IMR-90 (cell line): ENCODE measurements at regions not wholly inside any gene's neighbourhood (a gene's known extent, or its start where the extent isn't known, plus 50 kb on each side); places are given as distances from the start of the nearest gene placed in this dataset.
A peak's percentile ranks its signal among the peaks of the same experiment; 100 is the strongest.

ENCODE experiments used
- ATAC-seq: fragments of 200-7000 bp; cut with Tn5 transposase; 2 replicates; pipeline ENCODE4 v1.9.1; 2020; ENCODE audit warnings: low read depth, mild to moderate bottlenecking, moderate library complexity
- BruUV-seq: library from RNA; stranded (reverse); fragments of 400-500 nt; replicated peaks from 2 replicates; lab custom pipeline; 2021; lab: Mats Ljungman, UMichigan
- CTCF ChIA-PET: fragments of 300-600 bp; formaldehyde crosslinking; extraction: SDS; loops from one replicate; lab custom pipeline; 2021; ENCODE audit warnings: antibody characterized with exemption; lab: Yijun Ruan, JAX
- POLR2A ChIA-PET: fragments of 300-600 bp; sonication (Branson Sonifier 250); formaldehyde crosslinking; loops from one replicate; lab custom pipeline; 2022; ENCODE audit warnings: antibody characterized with exemption; ENCODE audit not compliant: unreplicated experiment; lab: Charles Lee
- DNase-seq: peaks from one replicate; pipeline ENCODE4 v3.0.0; 2013
- H2AFZ ChIP-seq: replicated peaks from 2 replicates; pipeline ENCODE3; 2013; ENCODE audit warnings: low read length, mild to moderate bottlenecking; ENCODE audit not compliant: poor library complexity
- H2AK5ac ChIP-seq: 2 replicates; pipeline ENCODE4 v1.6.1; 2013; ENCODE audit warnings: low read depth, low read length, inconsistent platforms
- H2AK9ac ChIP-seq: replicated peaks from 2 replicates; pipeline ENCODE3; 2013; ENCODE audit warnings: mild to moderate bottlenecking, low read depth, low read length, moderate library complexity; ENCODE audit not compliant: poor library complexity
- H2BK120ac ChIP-seq: 2 replicates; pipeline ENCODE4 v1.6.1; 2013; ENCODE audit warnings: low read depth, low read length, inconsistent platforms
- H2BK15ac ChIP-seq: 3 replicates; pipeline ENCODE4 v1.6.1; 2013; ENCODE audit warnings: low read depth, low read length, inconsistent platforms
- H2BK20ac ChIP-seq: 2 replicates; pipeline ENCODE4 v1.6.1; 2013; ENCODE audit warnings: low read depth, mild to moderate bottlenecking, inconsistent platforms, low read length, moderate library complexity
- H2BK5ac ChIP-seq: 2 replicates; pipeline ENCODE4 v1.6.1; 2013; ENCODE audit warnings: mild to moderate bottlenecking, low read depth, low read length, inconsistent platforms; ENCODE audit not compliant: poor library complexity, severe bottlenecking
- H3K14ac ChIP-seq: replicated peaks from 2 replicates; pipeline ENCODE4 v1.6.1; 2013; ENCODE audit warnings: low read depth, low read length, inconsistent platforms
- H3K18ac ChIP-seq: 2 replicates; pipeline ENCODE4 v1.6.1; 2013; ENCODE audit warnings: low read depth, low read length, control low read depth
- H3K23ac ChIP-seq: 2 replicates; pipeline ENCODE4 v1.6.1; 2013; ENCODE audit warnings: low read depth, low read length, inconsistent platforms
- H3K27ac ChIP-seq: 2 replicates; pipeline ENCODE4 v1.5.1; 2013; ENCODE audit warnings: mild to moderate bottlenecking, control low read depth, low read length; ENCODE audit not compliant: insufficient read depth
- H3K27me3 ChIP-seq: 2 replicates; pipeline ENCODE4 v1.6.1; 2013; ENCODE audit warnings: low read length; ENCODE audit not compliant: control insufficient read depth, insufficient read depth
- H3K36me3 ChIP-seq: 2 replicates; pipeline ENCODE4 v1.6.1; 2013; ENCODE audit warnings: low read length, mixed read lengths; ENCODE audit not compliant: control insufficient read depth, insufficient read depth
- H3K4ac ChIP-seq: 2 replicates; pipeline ENCODE4 v1.6.1; 2013; ENCODE audit warnings: low read depth, low read length, inconsistent platforms
- H3K4me1 ChIP-seq: 2 replicates; pipeline ENCODE4 v1.6.1; 2013; ENCODE audit warnings: low read length, mixed read lengths; ENCODE audit not compliant: control insufficient read depth, insufficient read depth
- H3K4me2 ChIP-seq: 2 replicates; pipeline ENCODE4 v1.6.1; 2013; ENCODE audit warnings: low read depth, mild to moderate bottlenecking, control low read depth, low read length, moderate library complexity
- H3K4me3 ChIP-seq: 2 replicates; pipeline ENCODE4 v1.5.1; 2013; ENCODE audit warnings: low read depth, mild to moderate bottlenecking, control low read depth, low read length, moderate library complexity; ENCODE audit not compliant: insufficient read depth
- H3K56ac ChIP-seq: 2 replicates; pipeline ENCODE4 v1.6.1; 2013; ENCODE audit warnings: low read length, inconsistent platforms; ENCODE audit not compliant: insufficient read depth; ENCODE audit errors: extremely low read depth
- H3K79me1 ChIP-seq, 2 experiments: 2 replicates each; pipeline ENCODE4 v1.6.1; 2013; ENCODE audit warnings: low read length in 2 of 2, inconsistent platforms in 1 of 2, low read depth in 1 of 2
- H3K9ac ChIP-seq: 2 replicates; pipeline ENCODE4 v1.6.1; 2013; ENCODE audit warnings: low read depth, low read length, control low read depth
- H3K9me1 ChIP-seq: 2 replicates; pipeline ENCODE4 v1.6.1; 2013; ENCODE audit warnings: low read length, inconsistent platforms; ENCODE audit not compliant: insufficient read depth
- H3K9me3 ChIP-seq: 2 replicates; pipeline ENCODE4 v1.6.1; 2013; ENCODE audit warnings: low read length; ENCODE audit not compliant: control insufficient read depth, insufficient read depth
- H4K20me1 ChIP-seq: 2 replicates; pipeline ENCODE4 v1.6.1; 2013; ENCODE audit warnings: low read length, inconsistent platforms; ENCODE audit not compliant: insufficient read depth
- H4K5ac ChIP-seq: 2 replicates; pipeline ENCODE4 v1.6.1; 2013; ENCODE audit warnings: mild to moderate bottlenecking, low read depth, low read length, control low read depth
- H4K8ac ChIP-seq, 2 experiments: 2 replicates each; pipeline ENCODE4 v1.6.1; 2013; ENCODE audit warnings: low read depth in 2 of 2, low read length in 2 of 2, control low read depth in 1 of 2, inconsistent platforms in 1 of 2
- H4K91ac ChIP-seq: 2 replicates; pipeline ENCODE4 v1.6.1; 2013; ENCODE audit warnings: low read depth, low read length, inconsistent platforms; ENCODE audit not compliant: insufficient read depth
- BHLHE40 ChIP-seq: fragments of 150-350 bp; IDR thresholded peaks from 2 replicates; pipeline ENCODE4 v1.6.1; 2016; ENCODE audit warnings: mild to moderate bottlenecking, low read depth, low read length
- CEBPB ChIP-seq: IDR thresholded peaks from 2 replicates; pipeline ENCODE4 v1.6.1; 2012; ENCODE audit warnings: low read depth, low read length, improper control_type of control experiment
- CHD1 ChIP-seq: IDR thresholded peaks from 2 replicates; pipeline ENCODE4 v1.6.1; 2012; ENCODE audit warnings: low read depth, low read length, improper control_type of control experiment
- CTCF ChIP-seq: conservative IDR thresholded peaks from 2 replicates; pipeline ENCODE4 v1.5.1; 2012; ENCODE audit warnings: mild to moderate bottlenecking, low read depth, low read length, improper control_type of control experiment
- ELK1 ChIP-seq: fragments of 150-350 bp; IDR thresholded peaks from 2 replicates; pipeline ENCODE4 v1.6.1; 2016; ENCODE audit warnings: low read depth, mild to moderate bottlenecking, low read length, moderate library complexity, borderline replicate concordance
- FOS ChIP-seq: fragments of 150-350 bp; IDR thresholded peaks from 2 replicates; pipeline ENCODE4 v1.6.1; 2016; ENCODE audit warnings: low read depth, low read length
- MAFK ChIP-seq: IDR thresholded peaks from 2 replicates; pipeline ENCODE4 v1.6.1; 2012; ENCODE audit warnings: low read depth, low read length, improper control_type of control experiment
- MAZ ChIP-seq: IDR thresholded peaks from 2 replicates; pipeline ENCODE4 v1.6.1; 2012; ENCODE audit warnings: low read depth, mild to moderate bottlenecking, low read length, improper control_type of control experiment, moderate library complexity, borderline replicate concordance
- MXI1 ChIP-seq: IDR thresholded peaks from 2 replicates; pipeline ENCODE4 v1.6.1; 2012; ENCODE audit warnings: low read depth, mild to moderate bottlenecking, low read length, moderate library complexity, borderline replicate concordance
- POLR2A ChIP-seq: IDR thresholded peaks from 2 replicates; pipeline ENCODE4 v1.6.1; 2012; ENCODE audit warnings: mild to moderate bottlenecking, low read depth, low read length
- RAD21 ChIP-seq: IDR thresholded peaks from 2 replicates; pipeline ENCODE4 v1.6.1; 2012; ENCODE audit warnings: low read length, improper control_type of control experiment
- RCOR1 ChIP-seq: IDR thresholded peaks from 2 replicates; pipeline ENCODE4 v1.6.1; 2012; ENCODE audit warnings: mild to moderate bottlenecking, low read length, improper control_type of control experiment; ENCODE audit not compliant: insufficient replicate concordance
- SMC3 ChIP-seq: fragments of 150-350 bp; IDR thresholded peaks from 2 replicates; pipeline ENCODE4 v1.6.1; 2016; ENCODE audit warnings: low read depth, mild to moderate bottlenecking, antibody characterized with exemption, low read length, moderate library complexity
- USF2 ChIP-seq: fragments of 150-350 bp; IDR thresholded peaks from 2 replicates; pipeline ENCODE4 v1.6.1; 2017; ENCODE audit warnings: mild to moderate bottlenecking, antibody characterized with exemption, low read length, low read depth
- WGBS, 2 experiments: methylation state at CpG; one replicate each; pipeline versions ENCODE4 v1.1.5 to v1.1.7; 2013; ENCODE audit warnings: missing lambda C conversion rate in 2 of 2; ENCODE audit not compliant: insufficient read length in 1 of 2; ENCODE audit errors: extremely low coverage in 2 of 2; 5-methylcytosine and 5-hydroxymethylcytosine counted together
- dilution Hi-C: fragments of 300-500 bp; cut with HindIII; formaldehyde crosslinking; loops from one replicate; pipeline ENCODE4 v1.14.3; 2018; ENCODE audit warnings: low sequenced_read_pairs; ENCODE audit not compliant: unreplicated experiment
- in situ Hi-C: fragments of 300-500 bp; cut with MboI; formaldehyde crosslinking; loops from 3 replicates; pipeline ENCODE4 v1.14.3; 2019; ENCODE audit warnings: low sequenced_read_pairs, inconsistent platforms, mixed read lengths
- intact Hi-C: fragments of 100-400 bp; cut with micrococcal nuclease; formaldehyde crosslinking; loops from 2 replicates; pipeline ENCODE4 v1.10.0; 2022

GRCh38 chr15:67927501-67928168 is 87.8 kb upstream of the RNU6-1 start:
- H3K4ac ChIP-seq, result peak overlapping the region; percentile 78
- dilution Hi-C loops, result no loop called here
- H3K9ac ChIP-seq, result peak overlapping the region; percentile 13; the same call in 1 of the 2 replicates
- H2BK20ac ChIP-seq, result peak overlapping the region; percentile 93
- in situ Hi-C loops, result no loop called here
- 20% methylated on average over 1 of the region's 9 CpGs; no CpG with 5 or more reads in 1 of the 2 experiments for WGBS, 2 experiments
- ChIA-PET POLR2A (interaction anchor here (0.6 kb wide), 1 partner anchor 12 kb away, joined by 3 read pairs; no protein-coding TSS in a partner anchor), CTCF (no interaction called here)
- H3K9me1 ChIP-seq, result peaks cover 7% of the 10 kb centered on the region
- peaks cover 14% of the 10 kb centered on the region for H3K4me1 ChIP-seq
- intact Hi-C loops, result no loop called here
- ATAC-seq (peak; percentile 96), DNase-seq (peak; percentile 97)
- no peaks in the 10 kb centered on the region for H4K20me1 ChIP-seq
- H3K14ac ChIP-seq, result no peak overlapping the region
- H2AK5ac ChIP-seq, result 0 out of 2 replicates have a peak overlapping the region, but pooled peaks have one; percentile 49
- no peak overlapping the region for H3K23ac ChIP-seq
- H3K18ac ChIP-seq, result peak overlapping the region; percentile 82
- no peaks in the 10 kb centered on the region for H3K9me3 ChIP-seq
- no peaks in the 10 kb centered on the region for H3K79me1 ChIP-seq
- peak overlapping the region; percentile 78; the same call in 1 of the 2 replicates for H4K5ac ChIP-seq
- BruUV-seq, result no TSS peak
- H3K27me3 ChIP-seq, result no peaks in the 10 kb centered on the region
- no peaks in the 10 kb centered on the region for H3K36me3 ChIP-seq
- H2AFZ ChIP-seq, result peak overlapping the region; percentile 71
- H2BK120ac ChIP-seq, result peak overlapping the region; percentile 92
- no peak overlapping the region for H2AK9ac ChIP-seq
- peak overlapping the region; percentile 83; the same call in 1 of the 3 replicates for H2BK15ac ChIP-seq
- peak overlapping the region; percentile 59 for H3K4me2 ChIP-seq
- H3K56ac ChIP-seq, result no peak overlapping the region
- peak overlapping the region; percentile 87 for H3K27ac ChIP-seq
- peak overlapping the region; percentile 71 to 92 for H4K8ac ChIP-seq
- H4K91ac ChIP-seq, result peak overlapping the region; percentile 91
- peak overlapping the region; percentile 56 for H2BK5ac ChIP-seq
- no peak overlapping the region for H3K4me3 ChIP-seq
- 0 out of 2 replicates have a peak, but pooled peaks have one; percentile 7 for TF ChIP-seq RAD21
- TF ChIP-seq SMC3, result no peak
- TF ChIP-seq BHLHE40, result peak; percentile 54
- no peak for TF ChIP-seq FOS
- no peak; the same call in 1 of the 2 replicates for TF ChIP-seq MAZ
- no peak for TF ChIP-seq ELK1
- 0 out of 2 replicates have a peak, but pooled peaks have one; percentile 17 for TF ChIP-seq MXI1
- peak; percentile 38; the same call in 1 of the 2 replicates for TF ChIP-seq USF2
- TF ChIP-seq CEBPB, result no peak
- no peak for TF ChIP-seq CHD1
- TF ChIP-seq RCOR1, result peak; percentile 26
- 0 out of 2 replicates have a peak, but pooled peaks have one; percentile 23 for TF ChIP-seq MAFK
- TF ChIP-seq CTCF, result no peak
- TF ChIP-seq POLR2A, result no peak
